COLO668 (cell line): ENCODE measurements at regions not wholly inside any gene's neighbourhood (a gene's known extent, or its start where the extent isn't known, plus 50 kb on each side); places are given as distances from the start of the nearest gene placed in this dataset.
A peak's percentile ranks its signal among the peaks of the same experiment; 100 is the strongest.

Source experiments
- DNase-seq: peaks from one replicate; lab custom pipeline; 2025; ENCODE audit not compliant: unreplicated experiment; lab: John Stamatoyannopoulos, UW

DNA sequence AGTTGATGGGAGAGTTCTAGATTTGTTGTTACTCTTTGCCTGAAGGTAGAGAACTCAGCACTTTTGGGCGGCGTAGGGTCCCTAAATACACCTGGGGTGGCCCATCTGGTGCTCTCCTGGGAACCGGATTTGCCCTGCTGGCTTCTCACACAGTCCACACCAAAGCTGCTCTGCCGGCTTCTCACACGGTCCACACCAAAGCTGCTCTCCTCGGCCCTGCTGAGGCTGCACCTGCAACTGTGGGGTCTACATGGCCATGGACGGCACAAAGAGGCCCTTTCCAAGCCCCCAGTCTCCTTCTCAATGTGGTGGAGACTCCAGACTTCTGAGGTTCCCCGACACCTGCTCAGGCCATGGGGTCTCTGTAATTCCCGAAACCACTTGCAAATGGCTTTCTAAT, 124.8 kb upstream of the GPC1 start:
- DNase-seq = no peak

DNA sequence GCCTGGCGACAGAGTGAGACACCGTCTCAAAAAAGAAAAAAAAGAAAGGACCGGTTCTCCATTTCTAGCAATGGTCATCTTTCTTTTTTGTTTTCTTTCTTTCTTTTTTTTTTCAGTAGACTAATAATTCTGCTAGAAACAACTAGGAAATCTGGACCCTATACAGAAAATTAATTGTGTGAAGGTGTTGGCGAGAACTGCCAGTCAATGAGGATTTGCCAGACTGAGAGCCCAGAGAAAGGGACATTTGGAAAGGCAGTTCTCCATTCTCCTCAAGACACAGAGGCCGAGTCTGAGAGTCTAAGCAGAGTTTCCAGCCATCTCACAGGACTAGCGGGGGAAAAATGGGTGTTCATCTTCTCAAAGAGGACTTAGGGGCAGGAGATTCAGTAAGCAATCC, 123.6 kb upstream of the GPC1 start:
- DNase-seq = no peak

DNA sequence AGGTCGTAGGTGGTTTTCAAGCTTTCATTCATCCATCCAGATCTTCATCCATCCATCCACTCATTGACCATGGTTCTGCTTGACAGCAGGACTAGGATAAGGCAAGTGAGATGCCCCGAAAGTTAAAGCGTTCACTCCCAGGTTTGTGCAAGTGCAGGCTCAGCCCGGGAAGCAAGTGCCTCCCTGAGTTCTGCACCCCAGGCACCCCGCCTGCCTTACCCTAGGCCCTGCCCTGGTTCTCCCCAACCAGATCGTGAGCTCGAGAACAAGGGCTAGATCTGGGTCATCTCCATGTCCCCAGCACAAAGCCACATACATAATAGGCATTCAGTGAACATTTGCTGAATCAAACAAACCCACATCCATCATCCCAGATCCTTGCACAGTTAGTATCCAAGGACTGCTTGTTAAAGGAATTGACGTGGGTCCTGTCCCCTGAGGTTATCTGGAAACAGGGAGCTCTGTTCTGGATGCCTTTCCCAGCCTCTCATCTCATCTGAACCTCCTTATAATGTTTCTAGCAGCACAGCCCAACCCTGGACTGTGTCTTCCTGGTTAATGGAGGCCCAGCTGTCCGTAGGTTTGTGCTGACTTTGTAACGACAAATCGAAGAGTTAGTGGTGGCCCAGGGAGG, 116.1 kb upstream of the GPC1 start:
- DNase-seq = no peak

DNA sequence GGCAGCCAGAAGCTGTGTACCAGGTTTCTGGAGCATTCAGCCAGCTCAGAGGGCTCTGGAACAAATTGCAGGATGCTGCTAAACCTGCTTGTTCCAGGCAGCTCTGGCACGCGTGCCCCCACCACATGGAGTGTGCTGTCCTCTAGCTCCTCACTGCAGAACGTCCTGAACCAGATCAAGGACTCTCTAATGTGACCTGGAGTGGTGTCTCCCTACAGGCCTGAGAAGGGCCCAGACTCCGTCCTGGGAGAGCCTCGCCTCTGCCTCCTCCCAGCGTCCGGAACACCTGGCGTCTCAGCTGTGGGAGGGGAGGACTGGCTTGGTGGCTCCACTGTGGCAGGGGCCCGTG, 115.6 kb upstream of the GPC1 start:
- no peak for DNase-seq

DNA sequence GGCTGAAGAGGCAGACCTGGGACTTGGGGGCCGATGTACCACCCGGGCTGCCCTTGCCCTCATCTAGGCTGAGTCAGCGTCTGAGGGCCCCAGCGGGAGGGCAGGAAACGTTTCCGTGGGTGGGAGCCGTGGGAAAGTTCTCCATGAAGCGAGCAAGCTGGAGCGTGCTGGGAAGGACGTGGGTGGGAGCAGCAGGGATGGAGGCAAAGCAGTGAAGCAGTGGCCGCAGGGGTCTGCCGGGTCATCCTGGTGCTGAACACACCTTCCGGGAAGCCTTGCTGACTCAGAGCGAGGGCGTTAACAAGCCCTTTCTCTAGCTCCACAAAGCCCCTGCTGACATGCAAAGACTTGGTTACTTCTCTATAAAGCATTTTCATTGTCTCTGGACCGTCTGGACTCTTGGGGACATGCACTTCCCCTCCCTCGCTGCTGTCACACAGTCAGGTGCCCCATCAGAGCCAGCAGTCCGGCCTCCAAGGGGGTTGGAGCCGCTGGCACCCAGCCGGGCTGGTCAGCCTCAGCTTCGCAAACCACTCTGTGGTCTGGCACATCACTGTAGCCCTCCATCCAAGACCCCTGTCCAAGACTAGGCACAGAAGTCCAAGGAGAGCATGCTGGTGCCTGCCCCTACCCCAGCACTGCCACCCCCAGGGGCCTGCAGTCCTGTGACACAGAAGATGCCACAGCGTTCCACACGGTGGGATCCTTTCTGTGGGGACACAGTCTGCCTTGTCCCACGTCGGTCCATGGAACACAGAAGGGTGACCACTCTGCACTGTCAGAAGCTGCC, 115.1 kb upstream of the GPC1 start:
- no peak for DNase-seq

DNA sequence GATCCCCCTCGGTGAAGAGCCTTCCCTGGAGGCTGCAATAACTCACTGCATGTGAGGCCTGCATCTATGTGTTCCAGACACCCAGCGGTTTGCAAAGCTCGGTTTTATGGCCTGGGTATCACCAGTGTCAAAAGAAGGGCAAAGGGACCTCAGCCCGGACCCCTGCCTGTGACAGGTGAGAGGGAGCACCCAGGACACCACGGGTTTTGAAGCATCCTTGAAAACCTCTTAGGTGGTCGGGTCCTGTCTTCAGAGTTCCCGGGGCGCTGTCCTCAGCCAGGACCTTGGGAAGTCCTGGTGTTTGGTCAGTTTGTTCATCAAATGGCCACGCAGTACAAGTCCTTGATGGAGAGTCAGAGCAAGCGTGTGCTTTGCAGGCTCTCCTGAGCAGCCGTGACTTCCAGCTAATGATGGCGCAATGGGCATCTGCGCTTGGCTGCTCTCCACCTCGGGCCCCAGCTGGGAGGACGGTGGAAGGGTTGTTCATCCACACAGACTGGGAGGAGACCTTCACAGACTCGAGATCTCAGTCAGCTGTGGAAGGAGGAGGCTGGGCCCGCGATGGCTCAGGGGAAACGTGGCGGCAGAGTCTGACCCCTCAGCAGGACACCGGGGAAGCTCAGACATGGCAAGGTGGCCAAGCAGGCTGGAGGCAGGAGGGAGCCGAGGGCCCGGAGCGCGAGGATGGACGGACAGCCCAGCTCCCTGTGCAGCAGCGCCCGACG, 113.1 kb upstream of the GPC1 start:
- no peak for DNase-seq

DNA sequence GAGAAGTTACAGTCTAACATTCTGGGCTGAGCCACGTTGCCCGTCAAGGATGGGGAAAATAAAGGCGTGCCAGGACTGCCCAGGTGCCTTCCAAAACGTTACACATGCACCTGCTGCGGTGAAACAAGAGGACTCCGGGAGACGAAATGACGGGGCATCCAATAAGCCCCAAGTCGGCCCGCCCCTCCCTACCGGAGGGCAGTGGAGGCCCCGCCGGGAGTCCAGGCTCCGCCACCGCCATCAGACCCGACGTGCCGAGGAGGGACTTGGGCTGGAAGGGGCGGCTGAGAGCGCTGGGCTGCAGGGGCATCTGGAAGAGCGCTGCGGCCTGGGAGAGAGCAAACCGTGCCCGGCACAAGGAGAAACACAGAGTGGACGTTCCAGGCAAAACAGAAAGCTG, 112.5 kb upstream of the GPC1 start:
- DNase-seq = no peak

DNA sequence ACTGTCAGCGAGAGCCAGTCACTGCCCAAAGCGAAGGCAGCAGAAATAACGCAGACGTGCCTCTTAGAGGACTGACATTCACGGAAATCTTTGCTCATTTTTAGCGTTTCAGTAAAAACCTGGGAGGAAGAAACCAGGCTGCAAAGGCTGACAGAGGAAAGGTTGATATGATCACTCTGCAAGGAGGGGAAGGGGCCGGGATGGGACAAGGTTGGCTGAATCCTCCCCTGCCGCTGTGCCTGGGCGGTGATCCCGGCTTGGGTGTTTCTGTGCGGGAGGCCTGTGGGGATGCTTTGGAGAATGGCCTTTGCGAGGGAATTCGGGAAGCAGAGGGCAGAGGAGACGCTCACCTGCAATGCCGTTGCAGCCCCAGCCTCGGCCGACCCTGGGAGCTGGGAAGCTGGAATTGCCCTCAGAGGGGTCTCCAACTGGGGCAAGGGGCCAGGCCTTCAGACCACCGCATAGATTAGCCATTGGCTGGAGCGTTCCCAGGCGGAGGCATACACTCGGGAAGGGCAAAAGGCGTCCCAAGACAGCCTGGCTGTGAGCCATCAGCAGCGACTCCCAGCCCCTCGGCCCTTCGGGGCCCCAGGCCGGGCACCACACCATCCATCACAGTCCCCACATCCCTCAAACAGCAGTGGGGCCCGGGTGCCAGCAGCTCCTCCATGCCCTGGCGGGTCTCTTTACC, 111.7 kb upstream of the GPC1 start:
- DNase-seq = no peak

DNA sequence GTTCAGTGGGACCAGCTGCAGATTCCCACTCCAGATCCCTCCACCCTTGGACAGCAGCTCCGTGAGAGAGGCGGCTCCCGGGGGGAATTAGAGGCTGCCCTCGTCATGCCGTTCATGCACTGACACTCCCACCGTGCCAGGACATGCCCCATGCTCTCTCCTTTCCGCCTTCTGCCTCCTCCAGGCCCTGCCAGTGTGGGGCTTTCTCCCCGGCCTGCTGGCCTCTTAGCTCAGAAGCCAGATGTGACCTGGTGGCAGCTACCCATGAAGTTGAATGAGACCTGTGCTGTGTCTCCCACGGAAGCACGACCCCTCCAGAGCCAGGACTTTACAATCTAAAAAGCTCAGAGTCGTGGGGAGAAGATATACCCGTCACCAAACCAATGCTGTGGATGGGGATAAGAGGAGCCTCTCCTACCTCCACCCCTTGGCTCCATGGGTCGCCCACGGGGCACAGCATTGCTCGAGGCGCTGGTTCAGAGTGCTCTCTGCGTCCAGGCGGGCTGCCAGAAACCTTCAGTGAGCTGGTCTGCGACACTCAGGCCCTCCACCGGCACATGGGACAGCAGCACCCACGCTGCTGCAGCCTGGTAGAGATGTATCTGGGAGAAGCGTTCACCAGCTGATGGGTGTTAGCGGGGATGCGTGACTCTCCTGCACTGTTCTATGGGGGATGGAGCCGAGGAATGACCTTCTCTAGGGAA, 111.0 kb upstream of the GPC1 start:
- no peak for DNase-seq

DNA sequence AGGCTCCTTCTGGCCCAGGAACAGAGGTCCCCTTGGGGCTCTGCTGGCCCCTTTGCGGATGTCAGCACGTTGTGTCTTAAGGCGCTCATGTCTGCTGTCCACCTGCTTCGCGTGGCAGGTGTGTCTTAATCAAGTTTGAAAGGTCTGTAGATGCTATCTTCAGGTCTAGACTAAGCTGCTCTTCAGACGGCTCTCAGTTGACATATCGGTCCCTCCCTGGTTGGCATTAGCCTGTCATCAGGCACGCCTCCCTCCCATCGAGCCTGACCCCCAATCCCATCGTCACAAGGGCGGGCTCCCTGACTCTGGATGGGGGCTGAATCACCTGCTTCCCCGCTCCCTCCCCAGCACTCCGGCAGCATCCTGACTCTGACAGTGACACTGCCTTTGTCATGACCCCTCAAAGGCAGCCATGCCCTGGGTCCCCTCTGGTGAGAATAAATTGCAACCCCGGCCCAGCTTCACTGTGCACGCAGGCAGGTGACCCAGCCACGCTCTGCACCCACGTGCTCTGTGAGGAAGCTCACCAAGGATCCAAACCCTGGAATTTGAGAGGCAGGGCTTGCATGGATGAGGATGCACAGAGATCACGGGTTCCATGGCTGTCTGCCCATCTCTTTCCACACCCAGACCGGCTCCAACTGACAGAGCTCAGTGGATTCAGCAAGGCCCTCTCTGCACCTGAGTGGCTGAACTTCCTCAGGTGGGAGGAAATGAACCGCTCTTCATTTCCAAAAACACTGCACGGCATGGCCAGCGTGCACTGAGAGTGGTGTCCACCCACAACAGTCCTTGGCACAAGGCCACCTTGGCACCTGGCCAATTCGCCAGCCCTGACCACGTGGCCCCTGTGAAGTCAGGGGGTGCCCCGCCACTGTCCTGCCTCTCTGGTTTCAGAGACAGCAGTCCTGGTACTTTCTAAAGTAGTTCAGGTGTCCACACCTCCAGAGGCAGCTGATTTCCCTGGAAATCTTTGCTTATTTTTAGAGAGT, 110.2 kb upstream of the GPC1 start:
- peak; percentile 8 for DNase-seq

DNA sequence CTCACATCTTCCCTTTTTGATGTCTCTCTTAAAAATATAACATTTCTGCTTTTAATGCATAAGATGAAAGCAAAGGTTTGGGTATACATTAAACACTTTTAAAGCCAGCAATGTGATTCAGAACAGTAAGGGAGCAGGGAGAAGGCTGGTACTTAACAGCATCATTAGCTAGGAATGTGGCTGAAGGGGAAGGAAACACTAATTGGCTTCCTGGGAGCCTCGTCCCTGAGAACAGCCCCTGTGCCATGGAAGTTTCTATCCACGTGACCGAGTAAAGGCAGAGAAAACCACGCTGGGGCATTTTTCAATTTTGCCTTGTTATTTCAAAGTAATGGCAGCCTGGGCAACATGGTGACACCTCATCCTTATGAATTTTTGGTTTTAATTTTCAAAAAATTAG, 109.2 kb upstream of the GPC1 start:
- DNase-seq = no peak

DNA sequence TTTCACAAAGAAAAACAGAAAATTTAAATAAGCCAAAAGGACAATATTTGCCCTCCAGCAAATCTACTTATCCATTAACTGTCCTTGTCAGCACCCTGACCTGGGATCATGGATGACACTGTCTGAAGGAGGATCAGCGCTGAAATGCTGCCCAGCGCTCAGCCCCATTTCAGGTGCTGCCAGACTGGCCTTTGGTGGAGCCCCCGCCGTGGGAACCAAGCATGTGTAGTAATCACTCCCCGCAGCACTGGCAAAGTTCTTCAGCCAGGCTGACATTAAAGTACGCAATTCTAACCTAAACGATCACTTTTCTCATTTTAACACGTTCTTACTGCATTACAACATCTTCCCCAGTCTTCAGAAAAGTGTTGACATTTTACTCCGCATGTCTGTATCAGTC, 108.6 kb upstream of the GPC1 start:
- DNase-seq = no peak

DNA sequence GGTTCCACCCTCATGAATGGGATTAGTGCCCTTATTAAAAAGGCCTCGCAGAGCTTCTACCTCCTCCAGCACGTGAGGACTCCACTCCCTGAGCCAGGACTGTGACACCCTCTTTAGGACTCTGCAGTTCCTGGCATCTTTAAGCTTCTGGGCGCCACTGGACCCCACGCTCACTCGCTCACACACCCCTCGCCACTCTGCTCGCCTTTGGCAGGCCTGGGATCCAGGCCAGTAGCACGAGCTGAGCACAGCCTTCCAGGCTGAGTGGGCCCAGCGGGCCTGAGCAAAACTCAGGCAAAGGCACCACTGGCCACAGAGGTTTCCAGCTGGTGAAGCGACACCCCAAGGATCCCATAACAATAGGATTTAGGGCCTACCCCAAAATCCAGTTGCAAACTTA, 107.9 kb upstream of the GPC1 start:
- DNase-seq = no peak

DNA sequence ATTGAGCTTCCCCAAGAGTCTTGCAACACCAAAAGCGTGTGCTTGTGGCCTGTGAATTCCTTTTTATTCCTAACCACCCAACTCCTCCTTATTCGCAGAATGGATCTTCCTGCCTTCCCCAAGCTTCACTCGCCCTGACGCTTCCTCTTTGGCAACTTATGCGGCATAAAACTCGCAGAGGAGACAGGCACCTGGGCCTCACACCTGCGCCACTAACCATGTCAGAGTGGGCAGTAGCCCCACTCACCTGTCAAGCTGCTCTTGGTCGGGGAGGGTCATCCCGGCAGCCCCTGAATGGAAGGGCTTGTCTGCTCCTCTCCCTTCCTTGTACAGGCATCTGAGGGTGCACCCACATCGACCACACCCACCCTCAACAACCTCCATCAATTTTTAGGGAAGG, 106.9 kb upstream of the GPC1 start:
- no peak for DNase-seq

DNA sequence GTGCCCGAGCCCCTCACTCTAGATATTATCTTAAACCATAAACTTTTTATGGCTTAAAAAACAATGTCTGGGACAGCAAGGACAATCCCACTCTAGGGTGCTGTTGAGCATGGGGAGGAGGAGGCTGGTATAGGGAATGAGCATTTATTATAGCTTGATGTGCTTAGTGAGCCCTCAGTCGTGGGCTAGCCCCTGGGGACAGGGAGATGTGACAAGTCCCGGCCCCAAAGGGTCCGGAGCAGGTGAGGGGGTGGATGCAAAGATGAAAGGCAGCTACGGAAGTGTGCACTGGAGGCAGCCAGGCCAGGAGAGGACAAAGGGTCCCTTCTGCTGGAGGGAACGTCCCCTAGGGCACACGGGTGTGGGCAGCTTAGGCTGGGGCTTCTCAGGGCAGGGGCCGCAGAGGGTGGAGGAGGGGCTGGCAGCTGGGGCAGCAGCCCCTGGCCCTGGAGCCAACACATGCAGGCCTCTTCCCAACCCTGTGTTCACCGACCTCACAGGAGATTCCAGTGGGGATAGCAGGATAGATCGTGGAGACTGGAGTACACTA, 106.3 kb upstream of the GPC1 start:
- no peak for DNase-seq

DNA sequence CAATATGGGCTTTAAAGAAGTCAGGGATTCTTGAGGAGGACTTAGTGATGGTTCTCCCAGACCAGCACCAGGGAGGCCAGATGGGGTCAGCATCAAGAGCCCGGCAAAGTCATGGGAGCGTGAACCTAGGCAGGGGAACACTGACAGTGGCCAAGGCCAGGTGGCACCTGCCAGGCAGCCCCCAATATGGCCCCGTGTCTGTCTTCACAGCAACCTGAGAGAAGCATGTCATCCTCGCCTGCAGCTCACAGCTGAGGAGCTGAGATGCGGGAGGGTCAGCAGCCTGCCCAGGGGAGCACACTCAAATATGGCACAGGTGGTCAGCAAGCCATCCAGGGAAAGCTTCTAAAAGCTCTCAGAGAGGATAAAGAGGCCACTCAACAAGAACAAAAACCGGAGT, 105.7 kb upstream of the GPC1 start:
- no peak for DNase-seq

DNA sequence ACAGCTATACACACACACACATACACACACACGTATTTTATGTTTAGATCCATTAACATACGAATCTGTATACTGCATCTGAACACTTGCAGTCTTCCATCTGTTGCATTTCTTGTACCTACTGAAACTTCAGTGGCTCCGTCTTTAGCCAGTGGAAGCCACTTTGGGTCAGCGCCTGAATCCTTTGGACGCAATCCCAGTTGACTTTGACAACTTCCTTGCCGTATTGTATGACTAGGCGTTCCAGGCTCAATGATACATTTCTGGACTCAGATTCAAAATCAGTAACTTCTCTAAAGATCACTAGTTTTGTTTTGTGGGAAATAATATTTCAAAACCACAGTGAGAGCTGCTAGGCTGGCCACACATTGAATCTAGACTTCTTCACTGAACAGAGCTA, 101.5 kb upstream of the GPC1 start:
- no peak for DNase-seq

DNA sequence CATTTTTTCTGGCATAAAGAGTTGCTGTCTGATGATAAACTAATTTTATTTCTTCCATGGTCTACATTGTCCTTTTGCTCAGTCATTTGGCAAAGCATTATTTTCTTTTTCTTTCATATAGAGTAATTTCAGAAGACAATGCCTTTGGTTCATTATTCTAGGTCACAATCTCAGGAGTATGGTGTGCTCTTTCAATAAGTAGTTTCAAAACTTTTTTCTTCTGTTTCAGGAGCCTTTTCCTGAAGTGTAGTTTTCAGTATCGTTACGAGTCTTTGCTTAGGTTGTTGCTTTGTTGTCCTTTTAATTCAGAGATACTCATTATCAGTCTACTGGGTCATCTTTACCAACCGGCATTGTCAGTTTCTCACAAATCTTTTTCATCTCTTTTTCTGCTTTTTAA, 100.4 kb upstream of the GPC1 start:
- no peak for DNase-seq

DNA sequence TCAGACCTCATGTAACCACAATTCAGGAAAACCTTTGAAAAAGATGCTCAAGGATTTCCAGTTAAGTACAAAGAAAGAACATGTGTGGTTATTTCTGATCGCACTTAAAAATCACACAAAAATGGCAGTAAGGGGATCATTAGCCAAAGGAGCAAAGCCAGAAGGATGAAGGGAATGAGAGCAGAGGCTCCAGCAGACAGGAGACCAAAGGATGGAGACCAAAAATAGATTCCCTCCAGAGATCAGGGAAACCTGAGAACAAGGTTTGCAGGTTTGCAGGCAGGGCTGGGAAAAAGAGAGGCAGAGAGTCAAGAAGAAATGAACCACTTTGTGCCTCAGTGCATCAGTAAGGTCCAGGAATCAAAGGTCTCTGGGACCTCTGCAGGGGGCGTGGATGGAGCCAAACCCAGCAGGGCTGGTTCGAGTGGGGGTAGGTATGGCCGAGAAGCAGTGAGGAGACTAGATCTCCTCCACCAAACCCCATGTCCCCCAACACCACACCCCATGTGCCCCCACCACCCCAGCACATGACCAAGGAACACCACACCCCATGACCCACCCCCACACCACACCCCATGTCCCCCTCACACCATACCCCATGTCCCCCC, 98.5 kb upstream of the GPC1 start:
- DNase-seq = no peak
